GM19025 (cell line): ENCODE measurements at regions not wholly inside any gene's neighbourhood (a gene's known extent, or its start where the extent isn't known, plus 50 kb on each side); places are given as distances from the start of the nearest gene placed in this dataset.

ENCODE experiments used
- ATAC-seq: cut with Tn5 transposase; IDR thresholded peaks from one replicate; pipeline ENCODE4 v1.9.1; 2021; ENCODE audit warnings: mild to moderate bottlenecking, low read depth, moderate library complexity; ENCODE audit not compliant: unreplicated experiment

GRCh38 chr13:83232626-83233025 lies 649.6 kb downstream of the SLITRK1 start:
- ATAC-seq: no peak

GRCh38 chr13:83229574-83230305 lies 652.5 kb downstream of the SLITRK1 start:
- no peak for ATAC-seq

- no peak for ATAC-seq
These were observed 658.7 kb downstream of the SLITRK1 start for GRCh38 chr13:83223546-83223945.

GRCh38 chr13:83221813-83222241 lies 660.4 kb downstream of the SLITRK1 start:
- ATAC-seq: no peak

GRCh38 chr13:83221256-83221655 lies 661.0 kb downstream of the SLITRK1 start:
- ATAC-seq: no peak

- no peak for ATAC-seq
These were observed 662.0 kb downstream of the SLITRK1 start for GRCh38 chr13:83220241-83220640.

GRCh38 chr13:83219832-83220231 lies 662.4 kb downstream of the SLITRK1 start:
- no peak for ATAC-seq

GRCh38 chr13:83216479-83217245 lies 665.6 kb downstream of the SLITRK1 start:
- ATAC-seq: no peak

- ATAC-seq: no peak
These were observed 666.6 kb downstream of the SLITRK1 start for GRCh38 chr13:83215627-83216026.

GRCh38 chr13:83214452-83214851 lies 667.8 kb downstream of the SLITRK1 start:
- no peak for ATAC-seq

GRCh38 chr13:83211301-83211700 lies 671.0 kb downstream of the SLITRK1 start:
- no peak for ATAC-seq

GRCh38 chr13:83204886-83205285 lies 677.4 kb downstream of the SLITRK1 start:
- no peak for ATAC-seq

- no peak for ATAC-seq
These were observed 680.8 kb downstream of the SLITRK1 start for GRCh38 chr13:83201506-83201905.

GRCh38 chr13:83197316-83197715 lies 685.0 kb downstream of the SLITRK1 start:
- no peak for ATAC-seq

- ATAC-seq: no peak
These were observed 692.3 kb downstream of the SLITRK1 start for GRCh38 chr13:83190020-83190419.

GRCh38 chr13:83184819-83185218 lies 697.5 kb downstream of the SLITRK1 start:
- ATAC-seq: no peak

GRCh38 chr13:83184150-83184475 lies 698.2 kb downstream of the SLITRK1 start:
- no peak for ATAC-seq

GRCh38 chr13:83183439-83184149 lies 698.7 kb downstream of the SLITRK1 start:
- ATAC-seq: no peak

GRCh38 chr13:83182845-83183244 lies 699.4 kb downstream of the SLITRK1 start:
- ATAC-seq: no peak

- ATAC-seq: no peak
These were observed 704.3 kb downstream of the SLITRK1 start for GRCh38 chr13:83178008-83178407.

GRCh38 chr13:83168590-83168989 lies 713.7 kb downstream of the SLITRK1 start:
- no peak for ATAC-seq
